Osteoblast (primary cell): ENCODE measurements at regions not wholly inside any gene's neighbourhood (a gene's known extent, or its start where the extent isn't known, plus 50 kb on each side); places are given as distances from the start of the nearest gene placed in this dataset.

Experiments
- DNase-seq: peaks from one replicate; pipeline ENCODE4 v3.0.0; 2011; ENCODE audit warnings: low spot score, mixed read lengths; ENCODE audit not compliant: insufficient read length; ENCODE audit errors: missing footprints
- H2AFZ ChIP-seq: 2 replicates; pipeline ENCODE4 v1.6.0; 2011; ENCODE audit warnings: mild to moderate bottlenecking, low read length
- H3K27ac ChIP-seq: 2 replicates; pipeline ENCODE4 v1.5.1; 2011; ENCODE audit warnings: mild to moderate bottlenecking, low read depth, low read length, moderate library complexity
- H3K27me3 ChIP-seq: 2 replicates; pipeline ENCODE4 v1.6.0; 2012; ENCODE audit warnings: mild to moderate bottlenecking, control low read depth, inconsistent platforms, low read length, moderate library complexity; ENCODE audit not compliant: insufficient read depth
- H3K36me3 ChIP-seq: 2 replicates; pipeline ENCODE4 v1.5.1; 2011; ENCODE audit warnings: mild to moderate bottlenecking, low read length, control low read depth, moderate library complexity; ENCODE audit not compliant: insufficient read depth
- H3K4me1 ChIP-seq: 2 replicates; pipeline ENCODE4 v1.5.1; 2011; ENCODE audit warnings: mild to moderate bottlenecking, low read length, control low read depth, moderate library complexity; ENCODE audit not compliant: insufficient read depth
- H3K4me2 ChIP-seq: 2 replicates; pipeline ENCODE4 v1.6.0; 2011; ENCODE audit warnings: mild to moderate bottlenecking, low read length; ENCODE audit not compliant: insufficient read depth
- H3K4me3 ChIP-seq: fragments of 200-600 bp; sonication (generic); 3 replicates; pipeline ENCODE4 v1.5.1; 2012; ENCODE audit warnings: mild to moderate bottlenecking, low read length, inconsistent platforms; ENCODE audit not compliant: insufficient read depth
- H3K79me2 ChIP-seq: 2 replicates; pipeline ENCODE4 v1.6.0; 2012; ENCODE audit warnings: mild to moderate bottlenecking, low read length, control low read depth, inconsistent platforms; ENCODE audit not compliant: insufficient read depth
- H3K9me3 ChIP-seq: 2 replicates; pipeline ENCODE4 v1.5.1; 2011; ENCODE audit warnings: low read depth, low read length, control low read depth
- H4K20me1 ChIP-seq: 2 replicates; pipeline ENCODE4 v1.6.0; 2012; ENCODE audit warnings: mild to moderate bottlenecking, low read length, control low read depth; ENCODE audit not compliant: insufficient read depth
- CTCF ChIP-seq: IDR thresholded peaks from 2 replicates; pipeline ENCODE4 v1.5.1; 2011; ENCODE audit warnings: mild to moderate bottlenecking, low read depth, low read length, moderate library complexity; ENCODE audit errors: extremely low read depth

DNA sequence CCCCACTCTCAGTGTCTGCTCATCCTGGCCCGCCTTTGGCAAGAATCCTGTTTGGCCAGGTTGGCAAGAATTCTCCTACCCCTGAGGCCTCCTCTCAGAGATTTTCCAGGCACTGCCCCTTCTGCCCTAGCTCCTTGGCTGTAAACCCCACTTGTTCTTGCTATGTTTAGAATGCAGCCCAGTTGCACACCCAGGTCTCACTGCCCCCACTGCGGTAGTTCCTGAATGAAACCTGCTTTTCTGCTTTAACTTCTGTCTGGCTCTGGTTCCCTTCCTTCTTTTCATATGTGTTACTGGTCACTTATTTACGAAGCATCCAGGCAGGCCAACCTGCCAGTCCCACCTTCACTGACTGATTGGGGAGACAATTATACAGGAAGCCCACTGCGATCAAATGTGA is 576.9 kb downstream of the GLRX3 start:
- peaks cover 2% of the 10 kb centered on the region for H3K9me3 ChIP-seq
- TF ChIP-seq CTCF = no peak

GRCh38 chr10:130713731-130714130 is 577.5 kb downstream of the GLRX3 start:
- Histone ChIP-seq H2AFZ (no peak overlapping the region), H3K36me3 (no peaks in the 10 kb centered on the region), H3K4me3 (no peak overlapping the region), H3K27ac (no peak overlapping the region), H3K79me2 (no peaks in the 10 kb centered on the region), H3K4me1 (no peaks in the 10 kb centered on the region), H4K20me1 (no peaks in the 10 kb centered on the region), H3K9me3 (peaks cover 2% of the 10 kb centered on the region), H3K27me3 (no peaks in the 10 kb centered on the region), H3K4me2 (no peak overlapping the region)
- no peak for DNase-seq
- TF ChIP-seq CTCF = no peak

More for the DNA sequence above, 576.9 kb downstream of the GLRX3 start:
- no peak overlapping the region for H3K4me2 ChIP-seq
- H3K27me3 ChIP-seq = no peaks in the 10 kb centered on the region
- H3K4me1 ChIP-seq = no peaks in the 10 kb centered on the region
- H3K36me3 ChIP-seq = no peaks in the 10 kb centered on the region
- H2AFZ ChIP-seq = no peak overlapping the region
- no peak overlapping the region for H3K27ac ChIP-seq
- H3K79me2 ChIP-seq = no peaks in the 10 kb centered on the region
- DNase-seq = no peak
- H4K20me1 ChIP-seq = no peaks in the 10 kb centered on the region
- H3K4me3 ChIP-seq = no peak overlapping the region

- H3K27me3 ChIP-seq = no peaks in the 10 kb centered on the region
- H3K4me3 ChIP-seq = no peak overlapping the region
- H3K9me3 ChIP-seq = peaks cover 2% of the 10 kb centered on the region
- H3K4me2 ChIP-seq = no peak overlapping the region
- H3K27ac ChIP-seq = no peak overlapping the region
- H3K36me3 ChIP-seq = no peaks in the 10 kb centered on the region
- no peak for TF ChIP-seq CTCF
- H3K4me1 ChIP-seq = no peaks in the 10 kb centered on the region
- DNase-seq = no peak
- no peaks in the 10 kb centered on the region for H4K20me1 ChIP-seq
- H2AFZ ChIP-seq = no peak overlapping the region
- H3K79me2 ChIP-seq = no peaks in the 10 kb centered on the region
Measured at GRCh38 chr10:130714742-130715467, 578.7 kb downstream of the GLRX3 start.

GRCh38 chr10:130715686-130716670 is 579.8 kb downstream of the GLRX3 start:
- Histone ChIP-seq H2AFZ (no peak overlapping the region), H3K36me3 (no peaks in the 10 kb centered on the region), H3K27me3 (no peaks in the 10 kb centered on the region), H3K4me3 (no peak overlapping the region), H3K9me3 (peaks cover 2% of the 10 kb centered on the region), H4K20me1 (no peaks in the 10 kb centered on the region), H3K79me2 (no peaks in the 10 kb centered on the region), H3K4me2 (no peak overlapping the region), H3K4me1 (no peaks in the 10 kb centered on the region), H3K27ac (no peak overlapping the region)
- TF ChIP-seq CTCF = no peak
- DNase-seq = no peak
